ENCODE measurements at regions not wholly inside any gene's neighbourhood (a gene's known extent, or its start where the extent isn't known, plus 50 kb on each side); places are given as distances from the start of the nearest gene placed in this dataset.

DNA sequence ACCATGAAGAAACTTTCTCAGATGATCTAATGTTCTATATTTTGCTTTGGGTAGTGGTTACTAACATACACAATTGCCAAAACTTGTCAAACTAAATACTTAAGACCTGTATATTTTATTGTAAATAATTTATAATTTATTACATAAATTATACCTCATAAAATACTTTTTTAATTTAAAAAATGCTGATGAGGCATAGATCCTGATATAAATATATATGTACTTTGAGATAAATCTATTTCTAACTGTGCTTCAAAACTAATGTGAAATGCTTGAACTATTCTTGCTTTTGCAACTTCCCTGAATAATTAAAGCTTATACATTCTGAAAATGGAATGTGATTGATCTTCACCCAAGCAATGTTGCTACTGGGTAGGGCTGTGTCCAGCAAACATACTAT lies 568.8 kb downstream of the INSC start:
- no peak overlapping the region for H3K4me2 ChIP-seq (ENCODE audit: low read length)
- TF ChIP-seq EZH2phosphoT487 (IDR thresholded peaks at IDR 0.05; ENCODE audit: borderline replicate concordance) (no peak), FOSL1 (IDR thresholded peaks at IDR 0.05; ENCODE audit: low read depth) (no peak), ZFX (IDR thresholded peaks at IDR 0.05) (no peak), CBX3 (IDR thresholded peaks at IDR 0.05; ENCODE audit: low read depth) (no peak), POLR2AphosphoS5 (IDR thresholded peaks at IDR 0.05; ENCODE audit: low read depth, low read length) (no peak), JUND (IDR thresholded peaks at IDR 0.05) (no peak), EZH2 (IDR thresholded peaks at IDR 0.05) (no peak), YY1 (IDR thresholded peaks at IDR 0.05; ENCODE audit: extremely low read depth, insufficient replicate concordance, low read depth, low read length) (no peak), CEBPB (IDR thresholded peaks at IDR 0.05; ENCODE audit: low read depth) (no peak), SIN3A (IDR thresholded peaks at IDR 0.05; ENCODE audit: low read depth) (no peak), ZNF274 (IDR thresholded peaks at IDR 0.05; ENCODE audit: low read depth, low read length) (no peak)
- TF ChIP-seq, protein P1, sequence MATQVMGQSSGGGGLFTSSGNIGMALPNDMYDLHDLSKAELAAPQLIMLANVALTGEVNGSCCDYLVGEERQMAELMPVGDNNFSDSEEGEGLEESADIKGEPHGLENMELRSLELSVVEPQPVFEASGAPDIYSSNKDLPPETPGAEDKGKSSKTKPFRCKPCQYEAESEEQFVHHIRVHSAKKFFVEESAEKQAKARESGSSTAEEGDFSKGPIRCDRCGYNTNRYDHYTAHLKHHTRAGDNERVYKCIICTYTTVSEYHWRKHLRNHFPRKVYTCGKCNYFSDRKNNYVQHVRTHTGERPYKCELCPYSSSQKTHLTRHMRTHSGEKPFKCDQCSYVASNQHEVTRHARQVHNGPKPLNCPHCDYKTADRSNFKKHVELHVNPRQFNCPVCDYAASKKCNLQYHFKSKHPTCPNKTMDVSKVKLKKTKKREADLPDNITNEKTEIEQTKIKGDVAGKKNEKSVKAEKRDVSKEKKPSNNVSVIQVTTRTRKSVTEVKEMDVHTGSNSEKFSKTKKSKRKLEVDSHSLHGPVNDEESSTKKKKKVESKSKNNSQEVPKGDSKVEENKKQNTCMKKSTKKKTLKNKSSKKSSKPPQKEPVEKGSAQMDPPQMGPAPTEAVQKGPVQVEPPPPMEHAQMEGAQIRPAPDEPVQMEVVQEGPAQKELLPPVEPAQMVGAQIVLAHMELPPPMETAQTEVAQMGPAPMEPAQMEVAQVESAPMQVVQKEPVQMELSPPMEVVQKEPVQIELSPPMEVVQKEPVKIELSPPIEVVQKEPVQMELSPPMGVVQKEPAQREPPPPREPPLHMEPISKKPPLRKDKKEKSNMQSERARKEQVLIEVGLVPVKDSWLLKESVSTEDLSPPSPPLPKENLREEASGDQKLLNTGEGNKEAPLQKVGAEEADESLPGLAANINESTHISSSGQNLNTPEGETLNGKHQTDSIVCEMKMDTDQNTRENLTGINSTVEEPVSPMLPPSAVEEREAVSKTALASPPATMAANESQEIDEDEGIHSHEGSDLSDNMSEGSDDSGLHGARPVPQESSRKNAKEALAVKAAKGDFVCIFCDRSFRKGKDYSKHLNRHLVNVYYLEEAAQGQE (IDR thresholded peaks at IDR 0.05; ENCODE audit: low read depth), result no peak
- TF ChIP-seq, protein P2, sequence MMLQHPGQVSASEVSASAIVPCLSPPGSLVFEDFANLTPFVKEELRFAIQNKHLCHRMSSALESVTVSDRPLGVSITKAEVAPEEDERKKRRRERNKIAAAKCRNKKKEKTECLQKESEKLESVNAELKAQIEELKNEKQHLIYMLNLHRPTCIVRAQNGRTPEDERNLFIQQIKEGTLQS (IDR thresholded peaks at IDR 0.05), result no peak
- TF ChIP-seq, protein P3, sequence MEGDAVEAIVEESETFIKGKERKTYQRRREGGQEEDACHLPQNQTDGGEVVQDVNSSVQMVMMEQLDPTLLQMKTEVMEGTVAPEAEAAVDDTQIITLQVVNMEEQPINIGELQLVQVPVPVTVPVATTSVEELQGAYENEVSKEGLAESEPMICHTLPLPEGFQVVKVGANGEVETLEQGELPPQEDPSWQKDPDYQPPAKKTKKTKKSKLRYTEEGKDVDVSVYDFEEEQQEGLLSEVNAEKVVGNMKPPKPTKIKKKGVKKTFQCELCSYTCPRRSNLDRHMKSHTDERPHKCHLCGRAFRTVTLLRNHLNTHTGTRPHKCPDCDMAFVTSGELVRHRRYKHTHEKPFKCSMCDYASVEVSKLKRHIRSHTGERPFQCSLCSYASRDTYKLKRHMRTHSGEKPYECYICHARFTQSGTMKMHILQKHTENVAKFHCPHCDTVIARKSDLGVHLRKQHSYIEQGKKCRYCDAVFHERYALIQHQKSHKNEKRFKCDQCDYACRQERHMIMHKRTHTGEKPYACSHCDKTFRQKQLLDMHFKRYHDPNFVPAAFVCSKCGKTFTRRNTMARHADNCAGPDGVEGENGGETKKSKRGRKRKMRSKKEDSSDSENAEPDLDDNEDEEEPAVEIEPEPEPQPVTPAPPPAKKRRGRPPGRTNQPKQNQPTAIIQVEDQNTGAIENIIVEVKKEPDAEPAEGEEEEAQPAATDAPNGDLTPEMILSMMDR (IDR thresholded peaks at IDR 0.05 in 2 of 3, conservative IDR thresholded peaks at IDR 0.05 in 1 of 3; ENCODE audit: borderline replicate concordance in 1 of 3, insufficient read depth in 1 of 3, low read depth in 2 of 3, low read length in 2 of 3), result no peak
- TF ChIP-seq, protein P4, sequence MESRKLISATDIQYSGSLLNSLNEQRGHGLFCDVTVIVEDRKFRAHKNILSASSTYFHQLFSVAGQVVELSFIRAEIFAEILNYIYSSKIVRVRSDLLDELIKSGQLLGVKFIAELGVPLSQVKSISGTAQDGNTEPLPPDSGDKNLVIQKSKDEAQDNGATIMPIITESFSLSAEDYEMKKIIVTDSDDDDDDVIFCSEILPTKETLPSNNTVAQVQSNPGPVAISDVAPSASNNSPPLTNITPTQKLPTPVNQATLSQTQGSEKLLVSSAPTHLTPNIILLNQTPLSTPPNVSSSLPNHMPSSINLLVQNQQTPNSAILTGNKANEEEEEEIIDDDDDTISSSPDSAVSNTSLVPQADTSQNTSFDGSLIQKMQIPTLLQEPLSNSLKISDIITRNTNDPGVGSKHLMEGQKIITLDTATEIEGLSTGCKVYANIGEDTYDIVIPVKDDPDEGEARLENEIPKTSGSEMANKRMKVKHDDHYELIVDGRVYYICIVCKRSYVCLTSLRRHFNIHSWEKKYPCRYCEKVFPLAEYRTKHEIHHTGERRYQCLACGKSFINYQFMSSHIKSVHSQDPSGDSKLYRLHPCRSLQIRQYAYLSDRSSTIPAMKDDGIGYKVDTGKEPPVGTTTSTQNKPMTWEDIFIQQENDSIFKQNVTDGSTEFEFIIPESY (IDR thresholded peaks at IDR 0.05; ENCODE audit: extremely low read depth, insufficient replicate concordance, low read length), result no peak
- DNase-seq (ENCODE audit: low read depth, low spot score) (no peak), ATAC-seq (no peak)
- ChIA-PET POLR2A (no interaction called here), RAD21 (ENCODE audit: low non-redundant PET in 1 of 2, low total read pairs in 2 of 2, uncharacterized antibody in 2 of 2, unreplicated experiment in 2 of 2) (no interaction called here), CTCF (no interaction called here)
- H3K9me3 ChIP-seq (ENCODE audit: control insufficient read depth in 1 of 2, insufficient read depth in 1 of 2, low read depth in 1 of 2, low read length in 2 of 2), result no peaks in the 10 kb centered on the region
- H3K27ac ChIP-seq (ENCODE audit: low read depth, low read length), result no peak overlapping the region
- BruUV-seq (replicated peaks), result no TSS peak
- no peaks in the 10 kb centered on the region for H3K79me2 ChIP-seq (ENCODE audit: insufficient read depth, low read length)
- H3K4me3 ChIP-seq (replicated peaks in 1 of 2; ENCODE audit: low read depth in 1 of 2, low read length in 2 of 2), result no peak overlapping the region
- H3K4me1 ChIP-seq (ENCODE audit: control insufficient read depth in 1 of 2, insufficient read depth in 2 of 2, low read length in 2 of 2), result no peaks in the 10 kb centered on the region
- H4K20me1 ChIP-seq (ENCODE audit: insufficient read depth), result no peaks in the 10 kb centered on the region; the same call in 1 of the 2 replicates
- no peaks in the 10 kb centered on the region for H3K36me3 ChIP-seq (ENCODE audit: control insufficient read depth in 1 of 2, insufficient read depth in 2 of 2, low read length in 2 of 2)
- H3K27me3 ChIP-seq (ENCODE audit: insufficient read depth, low read length), result no peaks in the 10 kb centered on the region
- no peak overlapping the region for H2AFZ ChIP-seq (ENCODE audit: low read depth, low read length, poor library complexity, severe bottlenecking)
- intact Hi-C loops (cut with micrococcal nuclease), result no loop called here
- 0 out of 2 replicates have a peak, but pooled peaks cover 3% of the 10 kb centered on the region for H3K9me2 ChIP-seq (ENCODE audit: insufficient read depth)
- H3K9ac ChIP-seq (ENCODE audit: low read length), result no peak overlapping the region

All from HCT116 (cell line).